Neural progenitor cell (in vitro differentiated cells): ENCODE measurements at regions not wholly inside any gene's neighbourhood (a gene's known extent, or its start where the extent isn't known, plus 50 kb on each side); places are given as distances from the start of the nearest gene placed in this dataset.

Experiments
- EZH2phosphoT487 ChIP-seq: fragments of 200-600 bp; sonication (generic); IDR thresholded peaks from 2 replicates; pipeline ENCODE4 v1.6.1; 2017; ENCODE audit warnings: antibody characterized with exemption
- TF ChIP-seq, protein P1 (sequence below): fragments of 200-600 bp; sonication (generic); IDR thresholded peaks from 2 replicates; pipeline ENCODE4 v1.5.1; 2017; ENCODE audit warnings: antibody characterized with exemption, mild to moderate bottlenecking

GRCh38 chr6:76435174-76435573 is 362.7 kb upstream of the IMPG1 start:
- TF ChIP-seq, protein P1, sequence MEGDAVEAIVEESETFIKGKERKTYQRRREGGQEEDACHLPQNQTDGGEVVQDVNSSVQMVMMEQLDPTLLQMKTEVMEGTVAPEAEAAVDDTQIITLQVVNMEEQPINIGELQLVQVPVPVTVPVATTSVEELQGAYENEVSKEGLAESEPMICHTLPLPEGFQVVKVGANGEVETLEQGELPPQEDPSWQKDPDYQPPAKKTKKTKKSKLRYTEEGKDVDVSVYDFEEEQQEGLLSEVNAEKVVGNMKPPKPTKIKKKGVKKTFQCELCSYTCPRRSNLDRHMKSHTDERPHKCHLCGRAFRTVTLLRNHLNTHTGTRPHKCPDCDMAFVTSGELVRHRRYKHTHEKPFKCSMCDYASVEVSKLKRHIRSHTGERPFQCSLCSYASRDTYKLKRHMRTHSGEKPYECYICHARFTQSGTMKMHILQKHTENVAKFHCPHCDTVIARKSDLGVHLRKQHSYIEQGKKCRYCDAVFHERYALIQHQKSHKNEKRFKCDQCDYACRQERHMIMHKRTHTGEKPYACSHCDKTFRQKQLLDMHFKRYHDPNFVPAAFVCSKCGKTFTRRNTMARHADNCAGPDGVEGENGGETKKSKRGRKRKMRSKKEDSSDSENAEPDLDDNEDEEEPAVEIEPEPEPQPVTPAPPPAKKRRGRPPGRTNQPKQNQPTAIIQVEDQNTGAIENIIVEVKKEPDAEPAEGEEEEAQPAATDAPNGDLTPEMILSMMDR = no peak
- no peak for TF ChIP-seq EZH2phosphoT487
